ENCODE measurements at regions not wholly inside any gene's neighbourhood (a gene's known extent, or its start where the extent isn't known, plus 50 kb on each side); places are given as distances from the start of the nearest gene placed in this dataset.
"Not testable (repeated sequence)": the region's sequence is repeated elsewhere in the genome, so short reads cannot be mapped to it uniquely, and the experiment has no call there.

DNA sequence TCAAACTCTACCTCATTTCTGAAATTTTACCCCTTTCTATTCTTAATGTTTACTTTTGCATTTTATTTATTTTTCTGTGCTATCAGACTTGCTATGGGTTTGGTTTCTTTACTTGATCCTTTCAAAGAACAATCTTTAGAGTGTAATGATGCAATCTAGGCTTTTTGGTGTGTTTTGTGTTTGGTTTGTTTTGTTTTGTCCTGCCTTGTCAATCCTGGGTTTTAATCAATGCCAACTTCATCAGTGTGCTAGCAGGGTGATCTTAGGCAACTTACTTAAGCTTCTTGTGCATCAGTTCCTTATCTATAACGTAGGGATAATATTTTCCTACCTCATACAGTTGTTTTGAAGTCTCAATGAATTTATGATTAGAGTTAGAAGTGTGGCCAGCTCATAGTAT lies 350.4 kb downstream of the NR4A2 start:
- no peaks in the 10 kb centered on the region for H3K4me1 ChIP-seq
- intact Hi-C loops (cut with DNase I) = no loop called here
- 20 to 34% (median 27%) methylated on average over 1 of the region's 1 CpG for WGBS, 4 donors
- TF ChIP-seq POLR2A (IDR thresholded peaks at IDR 0.05) = no peak
- TF ChIP-seq, protein P1, sequence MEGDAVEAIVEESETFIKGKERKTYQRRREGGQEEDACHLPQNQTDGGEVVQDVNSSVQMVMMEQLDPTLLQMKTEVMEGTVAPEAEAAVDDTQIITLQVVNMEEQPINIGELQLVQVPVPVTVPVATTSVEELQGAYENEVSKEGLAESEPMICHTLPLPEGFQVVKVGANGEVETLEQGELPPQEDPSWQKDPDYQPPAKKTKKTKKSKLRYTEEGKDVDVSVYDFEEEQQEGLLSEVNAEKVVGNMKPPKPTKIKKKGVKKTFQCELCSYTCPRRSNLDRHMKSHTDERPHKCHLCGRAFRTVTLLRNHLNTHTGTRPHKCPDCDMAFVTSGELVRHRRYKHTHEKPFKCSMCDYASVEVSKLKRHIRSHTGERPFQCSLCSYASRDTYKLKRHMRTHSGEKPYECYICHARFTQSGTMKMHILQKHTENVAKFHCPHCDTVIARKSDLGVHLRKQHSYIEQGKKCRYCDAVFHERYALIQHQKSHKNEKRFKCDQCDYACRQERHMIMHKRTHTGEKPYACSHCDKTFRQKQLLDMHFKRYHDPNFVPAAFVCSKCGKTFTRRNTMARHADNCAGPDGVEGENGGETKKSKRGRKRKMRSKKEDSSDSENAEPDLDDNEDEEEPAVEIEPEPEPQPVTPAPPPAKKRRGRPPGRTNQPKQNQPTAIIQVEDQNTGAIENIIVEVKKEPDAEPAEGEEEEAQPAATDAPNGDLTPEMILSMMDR (IDR thresholded peaks at IDR 0.05) = no peak
- no peaks in the 10 kb centered on the region for H3K9me3 ChIP-seq
- no peaks in the 10 kb centered on the region for H3K36me3 ChIP-seq
- peaks cover 0 to 2% (median 0%) of the 10 kb centered on the region in 9 donors for H3K27me3 ChIP-seq
- DNase-seq (no peak), ATAC-seq (no peak)
- no peak overlapping the region for H3K4me3 ChIP-seq
- H3K27ac ChIP-seq = no peak overlapping the region

DNA sequence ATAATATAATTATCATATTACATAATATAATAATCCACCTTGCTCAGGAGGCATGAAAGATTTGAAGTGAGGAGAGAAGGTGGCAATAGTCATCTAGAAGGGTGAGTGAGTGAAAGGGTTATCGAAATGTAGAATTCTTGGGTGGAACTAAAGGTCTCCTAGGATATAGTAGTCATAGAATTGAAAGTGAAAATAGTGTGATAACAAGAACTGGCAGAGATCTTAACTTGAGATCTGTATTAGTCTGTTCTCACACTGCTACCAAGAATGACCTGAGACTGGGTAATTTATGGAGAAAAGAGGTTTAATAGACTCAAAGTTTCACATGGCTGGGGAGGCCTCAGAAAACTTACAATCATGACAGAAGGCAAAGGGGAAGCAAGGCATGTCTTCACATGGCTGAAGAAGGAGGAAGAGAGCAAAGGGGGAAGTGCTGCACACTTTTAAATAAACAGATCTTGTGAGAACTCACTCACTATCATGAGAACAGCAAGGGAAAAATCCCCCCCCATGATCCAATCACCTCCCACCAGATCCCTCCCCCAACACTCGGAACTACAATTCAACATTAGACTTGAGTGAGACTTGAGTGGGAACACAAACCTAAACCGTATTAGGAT lies 351.5 kb downstream of the NR4A2 start:
- intact Hi-C loops (cut with DNase I) = no loop called here
- Histone ChIP-seq H3K27me3 (peaks cover 0 to 2% (median 0%) of the 10 kb centered on the region in 9 donors), H3K27ac (no peak overlapping the region), H3K36me3 (no peaks in the 10 kb centered on the region), H3K4me3 (no peak overlapping the region), H3K9me3 (no peaks in the 10 kb centered on the region), H3K4me1 (no peaks in the 10 kb centered on the region)
- DNase-seq (no peak), ATAC-seq (no peak)
- 71 to 76% (median 72%) methylated on average over 3 of the region's 3 CpGs for WGBS, 4 donors
- TF ChIP-seq, protein P1 (IDR thresholded peaks at IDR 0.05) = no peak
- TF ChIP-seq POLR2A (IDR thresholded peaks at IDR 0.05) = no peak

DNA sequence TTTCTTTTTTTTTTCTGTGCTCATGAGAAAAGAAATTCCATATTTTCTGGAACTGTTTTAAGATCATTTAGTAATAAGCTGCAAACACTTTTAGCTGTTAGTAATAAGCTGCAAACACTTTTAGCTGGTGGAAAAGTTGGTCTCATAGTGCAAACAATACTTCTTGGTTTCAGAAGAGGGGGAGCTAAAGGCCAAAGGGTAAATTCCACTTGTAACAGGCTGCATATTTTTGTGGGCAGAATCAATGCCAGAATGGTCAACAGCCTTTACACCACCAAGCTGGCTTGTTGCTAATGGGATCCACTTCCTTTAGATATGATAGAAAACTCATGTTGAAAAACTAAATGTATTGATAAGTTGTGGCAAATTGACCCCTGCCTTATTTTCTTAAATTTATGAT lies 356.8 kb downstream of the NR4A2 start:
- no peak overlapping the region for H3K4me3 ChIP-seq
- ATAC-seq = no peak

DNA sequence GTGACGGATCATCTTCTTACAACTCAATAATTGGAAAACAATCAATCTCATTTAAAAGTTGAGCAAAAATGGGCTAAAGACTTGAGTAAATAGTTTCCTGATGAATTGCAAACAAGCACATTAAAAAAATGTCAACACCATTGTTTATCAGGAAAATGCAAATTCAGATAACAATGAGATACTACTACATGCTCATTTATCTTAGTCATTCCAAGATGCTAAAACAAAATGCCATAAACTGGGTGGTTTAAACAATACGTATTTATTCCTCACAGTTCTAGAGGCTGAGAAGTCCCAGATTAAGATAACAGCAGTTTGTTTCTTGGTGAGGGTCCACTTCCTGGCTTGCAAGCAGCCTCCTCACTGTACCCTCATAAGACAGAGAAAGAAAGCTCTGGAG lies 359.6 kb downstream of the NR4A2 start:
- TF ChIP-seq POLR2A (IDR thresholded peaks at IDR 0.05) = no peak
- TF ChIP-seq, protein P1 (IDR thresholded peaks at IDR 0.05) = no peak
- intact Hi-C loops (cut with DNase I) = no loop called here
- Histone ChIP-seq H3K4me1 (no peaks in the 10 kb centered on the region), H3K27me3 (no peaks in the 10 kb centered on the region), H3K9me3 (no peaks in the 10 kb centered on the region), H3K4me3 (no peak overlapping the region), H3K36me3 (no peaks in the 10 kb centered on the region), H3K27ac (no peak overlapping the region)
- ATAC-seq (no peak), DNase-seq (no peak)
- 18 to 69% (median 47%) methylated on average over 2 of the region's 2 CpGs for WGBS, 4 donors

More for the DNA sequence above, 356.8 kb downstream of the NR4A2 start:
- Histone ChIP-seq H3K27me3 (no peaks in the 10 kb centered on the region), H3K9me3 (no peaks in the 10 kb centered on the region), H3K27ac (no peak overlapping the region), H3K36me3 (no peaks in the 10 kb centered on the region), H3K4me1 (no peaks in the 10 kb centered on the region)
- TF ChIP-seq, protein P1 (IDR thresholded peaks at IDR 0.05) = no peak
- no peak for TF ChIP-seq POLR2A (IDR thresholded peaks at IDR 0.05)
- intact Hi-C loops (cut with DNase I) = no loop called here
- no peak for DNase-seq

DNA sequence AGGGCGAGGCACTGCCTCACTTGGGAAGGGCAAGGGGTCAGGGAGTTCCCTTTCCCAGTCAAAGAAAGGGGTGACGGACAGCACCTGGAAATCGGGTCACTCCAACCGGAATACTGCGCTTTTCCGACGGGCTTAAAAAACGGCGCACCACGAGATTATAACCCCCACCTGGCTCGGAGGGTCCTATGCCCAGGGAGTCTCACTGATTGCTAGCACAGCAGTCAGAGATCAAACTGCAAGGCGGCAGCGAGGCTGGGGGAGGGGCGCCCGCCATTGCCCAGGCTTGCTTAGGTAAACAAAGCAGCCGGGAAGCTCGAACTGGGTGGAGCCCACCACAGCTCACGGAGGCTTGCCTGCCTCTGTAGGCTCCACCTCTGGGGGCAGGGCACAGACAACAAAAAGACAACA lies 366.5 kb downstream of the NR4A2 start:
- H3K9me3 ChIP-seq; H3K4me1 ChIP-seq; ATAC-seq; H3K4me3 ChIP-seq; intact Hi-C loops (cut with DNase I); H3K27me3 ChIP-seq; H3K36me3 ChIP-seq; H3K27ac ChIP-seq: not testable (repeated sequence)
- WGBS, 4 donors = 79 to 84% (median 80%) methylated on average over 17 to 18 of the region's 18 CpGs
- DNase-seq = peak in 1 of 5 donors; percentile 10

Measured in heart left ventricle (tissue), 16 donors.